ENCODE measurements at regions not wholly inside any gene's neighbourhood (a gene's known extent, or its start where the extent isn't known, plus 50 kb on each side); places are given as distances from the start of the nearest gene placed in this dataset.

GRCh38 chr2:136394136-136395060, 276.4 kb upstream of the CXCR4 start:
- Histone ChIP-seq H3K27ac (no peak overlapping the region), H3K9me3 (no peaks in the 10 kb centered on the region), H3K27me3 (no peaks in the 10 kb centered on the region), H3K4me3 (no peak overlapping the region), H3K4me1 (no peaks in the 10 kb centered on the region), H3K36me3 (no peaks in the 10 kb centered on the region)
- DNase-seq (no peak), ATAC-seq (no peak)
- TF ChIP-seq CTCF (IDR thresholded peaks at IDR 0.05): no peak
- intact Hi-C loops (cut with DNase I): no loop called here

- no peaks in the 10 kb centered on the region for H3K9me3 ChIP-seq
- intact Hi-C loops (cut with DNase I): no loop called here
- TF ChIP-seq CTCF (IDR thresholded peaks at IDR 0.05): no peak
- no peak overlapping the region for H3K4me3 ChIP-seq
- DNase-seq (no peak), ATAC-seq (peak; percentile 75)
- H3K4me1 ChIP-seq: no peaks in the 10 kb centered on the region
- no peaks in the 10 kb centered on the region for H3K36me3 ChIP-seq
- no peak overlapping the region for H3K27ac ChIP-seq
- H3K27me3 ChIP-seq: no peaks in the 10 kb centered on the region
Measured at GRCh38 chr2:136393514-136393913, 275.6 kb upstream of the CXCR4 start.

DNA sequence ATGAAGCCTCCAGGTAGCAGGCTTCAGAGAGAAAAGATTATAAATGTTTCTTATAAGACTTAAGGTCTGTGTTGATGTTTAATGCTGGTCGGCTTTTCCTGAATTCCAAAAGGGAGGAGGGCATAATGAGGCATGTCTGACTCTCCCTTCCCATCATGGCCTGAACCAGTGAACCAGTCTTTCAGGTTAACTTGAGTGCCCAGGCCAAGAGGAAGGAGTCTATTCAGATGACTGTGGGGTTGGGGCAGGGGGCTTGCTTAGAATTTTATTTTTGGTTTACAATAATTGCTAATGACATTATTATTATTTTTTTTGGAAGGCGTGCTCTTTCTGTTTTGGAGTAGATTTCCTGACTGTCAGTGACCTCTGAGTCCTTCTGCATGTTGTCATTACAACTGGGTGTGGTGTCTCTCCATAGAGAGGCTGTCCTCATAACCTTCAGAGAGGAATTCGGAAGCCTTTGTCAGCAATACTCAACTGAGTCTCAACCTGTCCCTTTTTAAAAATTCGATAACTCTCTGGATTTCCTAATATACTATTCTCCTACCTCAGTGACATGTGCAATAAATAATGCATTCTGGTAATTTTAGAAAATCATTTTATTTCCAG, 275.1 kb upstream of the CXCR4 start:
- TF ChIP-seq CTCF (IDR thresholded peaks at IDR 0.05): no peak
- no peaks in the 10 kb centered on the region for H3K4me1 ChIP-seq
- intact Hi-C loops (cut with DNase I): no loop called here
- ATAC-seq (no peak), DNase-seq (no peak)
- no peaks in the 10 kb centered on the region for H3K9me3 ChIP-seq
- H3K27me3 ChIP-seq: no peaks in the 10 kb centered on the region
- no peaks in the 10 kb centered on the region for H3K36me3 ChIP-seq
- no peak overlapping the region for H3K27ac ChIP-seq
- H3K4me3 ChIP-seq: no peak overlapping the region

GRCh38 chr2:136389809-136390208, 271.9 kb upstream of the CXCR4 start:
- Histone ChIP-seq H3K27me3 (no peaks in the 10 kb centered on the region), H3K4me1 (no peaks in the 10 kb centered on the region), H3K4me3 (no peak overlapping the region), H3K27ac (no peak overlapping the region), H3K9me3 (no peaks in the 10 kb centered on the region), H3K36me3 (no peaks in the 10 kb centered on the region)
- no peak for TF ChIP-seq CTCF (IDR thresholded peaks at IDR 0.05)
- ATAC-seq (no peak), DNase-seq (no peak)
- intact Hi-C loops (cut with DNase I): no loop called here

DNA sequence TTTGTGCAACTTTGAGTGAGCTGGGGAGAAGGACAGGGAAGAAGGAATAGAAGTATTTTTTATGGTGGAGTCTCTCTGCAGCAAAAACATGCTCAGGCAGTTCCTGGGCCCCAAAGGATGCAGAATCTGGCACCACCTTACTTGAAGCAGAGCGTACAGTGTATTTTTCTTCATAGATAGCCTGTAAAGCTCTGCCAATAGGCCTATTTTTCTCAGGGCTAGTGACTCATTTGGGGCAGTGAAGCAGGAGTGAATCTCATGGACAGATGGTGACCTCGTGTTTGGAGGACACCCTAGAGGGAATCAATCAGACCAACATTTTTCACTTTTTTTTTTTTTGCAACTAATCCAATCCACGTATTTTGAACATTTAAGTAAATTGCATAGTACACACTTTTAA, 268.1 kb upstream of the CXCR4 start:
- H3K4me1 ChIP-seq: no peaks in the 10 kb centered on the region
- no peaks in the 10 kb centered on the region for H3K36me3 ChIP-seq
- H3K27ac ChIP-seq: no peak overlapping the region
- H3K9me3 ChIP-seq: no peaks in the 10 kb centered on the region
- H3K4me3 ChIP-seq: no peak overlapping the region
- ATAC-seq: no peak
- no peak for TF ChIP-seq CTCF (IDR thresholded peaks at IDR 0.05)
- intact Hi-C loops (cut with DNase I): no loop called here
- no peaks in the 10 kb centered on the region for H3K27me3 ChIP-seq
- no peak for DNase-seq
